HG03135 (cell line): ENCODE measurements at regions not wholly inside any gene's neighbourhood (a gene's known extent, or its start where the extent isn't known, plus 50 kb on each side); places are given as distances from the start of the nearest gene placed in this dataset.

Source experiments
- ATAC-seq: cut with Tn5 transposase; IDR thresholded peaks from one replicate; pipeline ENCODE4 v1.9.1; 2021; ENCODE audit warnings: mild to moderate bottlenecking, moderate library complexity; ENCODE audit not compliant: unreplicated experiment

- no peak for ATAC-seq
Observed at GRCh38 chr21:39105836-39106235, 77.4 kb downstream of the PSMG1 start.

- no peak for ATAC-seq
Observed at GRCh38 chr21:39105341-39105765, 77.9 kb downstream of the PSMG1 start.

GRCh38 chr21:39104911-39105310, 78.3 kb downstream of the PSMG1 start:
- no peak for ATAC-seq

- ATAC-seq = no peak
Observed at GRCh38 chr21:39103689-39104088, 79.6 kb downstream of the PSMG1 start.

GRCh38 chr21:39099859-39100258, 83.4 kb downstream of the PSMG1 start:
- ATAC-seq = no peak

- ATAC-seq = no peak
Observed at GRCh38 chr21:39098696-39099200, 84.5 kb downstream of the PSMG1 start.

GRCh38 chr21:39097981-39098380, 85.3 kb downstream of the PSMG1 start:
- ATAC-seq = no peak

GRCh38 chr21:39097335-39097861, 85.9 kb downstream of the PSMG1 start:
- ATAC-seq = no peak

GRCh38 chr21:39096754-39097153, 86.5 kb downstream of the PSMG1 start:
- no peak for ATAC-seq

- no peak for ATAC-seq
Observed at GRCh38 chr21:39095681-39096080, 87.6 kb downstream of the PSMG1 start.

GRCh38 chr21:39094847-39095579, 88.2 kb downstream of the PSMG1 start:
- ATAC-seq = no peak

GRCh38 chr21:39094087-39094780, 89.0 kb downstream of the PSMG1 start:
- no peak for ATAC-seq

- no peak for ATAC-seq
Observed at GRCh38 chr21:39093526-39093925, 89.7 kb downstream of the PSMG1 start.

- ATAC-seq = no peak
Observed at GRCh38 chr21:39088831-39089380, 94.3 kb downstream of the PSMG1 start.

- no peak for ATAC-seq
Observed at GRCh38 chr21:39088031-39088370, 95.2 kb downstream of the PSMG1 start.

- ATAC-seq = no peak
Observed at GRCh38 chr21:39087238-39088030, 95.8 kb downstream of the PSMG1 start.

- no peak for ATAC-seq
Observed at GRCh38 chr21:39086547-39086946, 96.7 kb downstream of the PSMG1 start.

- ATAC-seq = no peak
Observed at GRCh38 chr21:39085843-39086405, 97.3 kb downstream of the PSMG1 start.

GRCh38 chr21:39084979-39085729, 98.1 kb downstream of the PSMG1 start:
- no peak for ATAC-seq

- no peak for ATAC-seq
Observed at GRCh38 chr21:39084073-39084472, 99.2 kb downstream of the PSMG1 start.
